ENCODE measurements at regions not wholly inside any gene's neighbourhood (a gene's known extent, or its start where the extent isn't known, plus 50 kb on each side); places are given as distances from the start of the nearest gene placed in this dataset.

GRCh38 chr3:152197451-152197850 lies 71.3 kb upstream of the MBNL1 start:
- H3K27me3 ChIP-seq (ENCODE audit: insufficient read depth, poor library complexity, severe bottlenecking) = no peaks in the 10 kb centered on the region
- no peak overlapping the region for H3K4me3 ChIP-seq (ENCODE audit: severe bottlenecking)
- H3K36me3 ChIP-seq (ENCODE audit: low read depth) = no peaks in the 10 kb centered on the region
- TF ChIP-seq CTCF (IDR thresholded peaks at IDR 0.05; ENCODE audit: poor library complexity, severe bottlenecking) = no peak
- DNase-seq (ENCODE audit: low spot score) = no peak
- H3K9me3 ChIP-seq (ENCODE audit: severe bottlenecking) = no peaks in the 10 kb centered on the region
- no peak overlapping the region for H3K27ac ChIP-seq (ENCODE audit: poor library complexity, severe bottlenecking)
- ATAC-seq (ENCODE audit: low read depth) = no peak
- no peaks in the 10 kb centered on the region for H3K4me1 ChIP-seq (ENCODE audit: insufficient read depth, poor library complexity, severe bottlenecking)

GRCh38 chr3:152197937-152198336 lies 70.8 kb upstream of the MBNL1 start:
- Histone ChIP-seq H3K36me3 (ENCODE audit: low read depth) (no peaks in the 10 kb centered on the region), H3K27ac (ENCODE audit: poor library complexity, severe bottlenecking) (no peak overlapping the region), H3K9me3 (ENCODE audit: severe bottlenecking) (no peaks in the 10 kb centered on the region), H3K4me3 (ENCODE audit: severe bottlenecking) (no peak overlapping the region), H3K27me3 (ENCODE audit: insufficient read depth, poor library complexity, severe bottlenecking) (no peaks in the 10 kb centered on the region), H3K4me1 (ENCODE audit: insufficient read depth, poor library complexity, severe bottlenecking) (peaks cover under 1% of the 10 kb centered on the region)
- ATAC-seq (ENCODE audit: low read depth) = no peak
- no peak for TF ChIP-seq CTCF (IDR thresholded peaks at IDR 0.05; ENCODE audit: poor library complexity, severe bottlenecking)
- no peak for DNase-seq (ENCODE audit: low spot score)

- no peaks in the 10 kb centered on the region for H3K36me3 ChIP-seq (ENCODE audit: low read depth)
- ATAC-seq (ENCODE audit: low read depth) = no peak
- H3K4me1 ChIP-seq (ENCODE audit: insufficient read depth, poor library complexity, severe bottlenecking) = peaks cover 8% of the 10 kb centered on the region
- H3K27me3 ChIP-seq (ENCODE audit: insufficient read depth, poor library complexity, severe bottlenecking) = no peaks in the 10 kb centered on the region
- DNase-seq (ENCODE audit: low spot score) = no peak
- no peak for TF ChIP-seq CTCF (IDR thresholded peaks at IDR 0.05; ENCODE audit: poor library complexity, severe bottlenecking)
- H3K27ac ChIP-seq (ENCODE audit: poor library complexity, severe bottlenecking) = no peak overlapping the region
- H3K4me3 ChIP-seq (ENCODE audit: severe bottlenecking) = no peak overlapping the region
- no peaks in the 10 kb centered on the region for H3K9me3 ChIP-seq (ENCODE audit: severe bottlenecking)
Observed at GRCh38 chr3:152198665-152199064, 70.1 kb upstream of the MBNL1 start.

GRCh38 chr3:152199102-152199840 lies 69.5 kb upstream of the MBNL1 start:
- Histone ChIP-seq H3K27me3 (ENCODE audit: insufficient read depth, poor library complexity, severe bottlenecking) (no peaks in the 10 kb centered on the region), H3K27ac (ENCODE audit: poor library complexity, severe bottlenecking) (no peak overlapping the region), H3K9me3 (ENCODE audit: severe bottlenecking) (no peaks in the 10 kb centered on the region), H3K4me1 (ENCODE audit: insufficient read depth, poor library complexity, severe bottlenecking) (peaks cover 11% of the 10 kb centered on the region), H3K36me3 (ENCODE audit: low read depth) (no peaks in the 10 kb centered on the region), H3K4me3 (ENCODE audit: severe bottlenecking) (no peak overlapping the region)
- TF ChIP-seq CTCF (IDR thresholded peaks at IDR 0.05; ENCODE audit: poor library complexity, severe bottlenecking) = no peak
- no peak for DNase-seq (ENCODE audit: low spot score)
- no peak for ATAC-seq (ENCODE audit: low read depth)

Data from RWPE2 (cell line).